ENCODE measurements at regions not wholly inside any gene's neighbourhood (a gene's known extent, or its start where the extent isn't known, plus 50 kb on each side); places are given as distances from the start of the nearest gene placed in this dataset.

GRCh38 chr7:35422715-35423114, 168.8 kb upstream of the TBX20 start:
- DNase-seq (ENCODE audit: low spot score) = no peak
- H3K4me3 ChIP-seq (ENCODE audit: low read depth, low read length, poor library complexity, severe bottlenecking) = no peak overlapping the region
- H3K9me3 ChIP-seq (ENCODE audit: low read depth, low read length, poor library complexity, severe bottlenecking) = no peaks in the 10 kb centered on the region
- no peaks in the 10 kb centered on the region for H3K4me1 ChIP-seq (ENCODE audit: insufficient read depth, low read length, poor library complexity, severe bottlenecking)
- BruUV-seq (replicated peaks) = no TSS peak
- H3K27ac ChIP-seq (ENCODE audit: low read depth, low read length, poor library complexity, severe bottlenecking) = no peak overlapping the region
- no peaks in the 10 kb centered on the region for H3K36me3 ChIP-seq (ENCODE audit: insufficient read depth, low read length, poor library complexity, severe bottlenecking)
- ChIA-PET POLR2A (ENCODE audit: low non-redundant PET) (no interaction called here), CTCF (no interaction called here)
- TF ChIP-seq CTCF (conservative IDR thresholded peaks at IDR 0.05; ENCODE audit: low read depth, low read length) (no peak), EZH2 (IDR thresholded peaks at IDR 0.05; ENCODE audit: borderline replicate concordance, low read depth, low read length, poor library complexity, severe bottlenecking) (no peak)
- H3K27me3 ChIP-seq (replicated peaks; ENCODE audit: insufficient read depth, low read depth, low read length, poor library complexity) = no peaks in the 10 kb centered on the region
- intact Hi-C loops (cut with micrococcal nuclease; ENCODE audit: unreplicated experiment) = loop anchor here (10.0 kb wide), 1 partner anchor 482 kb away; no protein-coding TSS in a partner anchor

DNA sequence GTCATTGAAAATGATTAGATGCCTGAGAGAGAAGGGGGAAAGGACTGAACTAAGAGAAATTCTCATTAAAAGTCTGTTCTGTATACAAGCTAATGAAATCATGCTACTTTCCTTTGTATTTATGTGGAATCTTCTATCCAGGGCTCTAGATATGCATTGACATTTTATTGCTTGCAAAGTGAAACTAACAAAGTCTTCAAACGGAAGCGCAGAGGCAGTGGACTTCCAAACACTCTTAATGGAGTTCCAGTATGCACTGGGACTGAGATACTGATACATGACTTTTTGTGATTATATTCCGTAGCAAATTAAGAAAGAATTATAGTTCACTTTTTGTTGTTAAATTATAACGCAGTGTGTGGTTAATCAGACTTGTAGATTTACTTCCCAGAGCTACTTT, 166.8 kb upstream of the TBX20 start:
- no peak for TF ChIP-seq CTCF (conservative IDR thresholded peaks at IDR 0.05; ENCODE audit: low read depth, low read length)
- TF ChIP-seq EZH2 (IDR thresholded peaks at IDR 0.05; ENCODE audit: borderline replicate concordance, low read depth, low read length, poor library complexity, severe bottlenecking) = no peak
- POLR2A ChIA-PET (ENCODE audit: low non-redundant PET) = no interaction called here
- intact Hi-C loops (cut with micrococcal nuclease; ENCODE audit: unreplicated experiment) = loop anchor here (10.0 kb wide), 1 partner anchor 484 kb away; no protein-coding TSS in a partner anchor
- no peaks in the 10 kb centered on the region for H3K27me3 ChIP-seq (replicated peaks; ENCODE audit: insufficient read depth, low read depth, low read length, poor library complexity)
- no peaks in the 10 kb centered on the region for H3K36me3 ChIP-seq (ENCODE audit: insufficient read depth, low read length, poor library complexity, severe bottlenecking)
- peak overlapping the region; percentile 20 for H3K4me3 ChIP-seq (ENCODE audit: low read depth, low read length, poor library complexity, severe bottlenecking)
- CTCF ChIA-PET = interaction anchor here (1.1 kb wide), 1 partner anchor 100 kb away, joined by 4 read pairs; no protein-coding TSS in a partner anchor
- BruUV-seq (replicated peaks) = no TSS peak
- DNase-seq (ENCODE audit: low spot score) = peak; percentile 10
- H3K27ac ChIP-seq (ENCODE audit: low read depth, low read length, poor library complexity, severe bottlenecking) = no peak overlapping the region
- no peaks in the 10 kb centered on the region for H3K4me1 ChIP-seq (ENCODE audit: insufficient read depth, low read length, poor library complexity, severe bottlenecking)
- H3K9me3 ChIP-seq (ENCODE audit: low read depth, low read length, poor library complexity, severe bottlenecking) = no peaks in the 10 kb centered on the region

- Histone ChIP-seq H3K4me3 (ENCODE audit: low read depth, low read length, poor library complexity, severe bottlenecking) (no peak overlapping the region), H3K4me1 (ENCODE audit: insufficient read depth, low read length, poor library complexity, severe bottlenecking) (no peaks in the 10 kb centered on the region), H3K9me3 (ENCODE audit: low read depth, low read length, poor library complexity, severe bottlenecking) (no peaks in the 10 kb centered on the region), H3K27ac (ENCODE audit: low read depth, low read length, poor library complexity, severe bottlenecking) (no peak overlapping the region), H3K27me3 (replicated peaks; ENCODE audit: insufficient read depth, low read depth, low read length, poor library complexity) (no peaks in the 10 kb centered on the region), H3K36me3 (ENCODE audit: insufficient read depth, low read length, poor library complexity, severe bottlenecking) (no peaks in the 10 kb centered on the region)
- no TSS peak for BruUV-seq (replicated peaks)
- intact Hi-C loops (cut with micrococcal nuclease; ENCODE audit: unreplicated experiment) = no loop called here
- no peak for DNase-seq (ENCODE audit: low spot score)
- no peak for TF ChIP-seq EZH2 (IDR thresholded peaks at IDR 0.05; ENCODE audit: borderline replicate concordance, low read depth, low read length, poor library complexity, severe bottlenecking)
- no peak for TF ChIP-seq CTCF (conservative IDR thresholded peaks at IDR 0.05; ENCODE audit: low read depth, low read length)
- ChIA-PET CTCF (no interaction called here), POLR2A (ENCODE audit: low non-redundant PET) (no interaction called here)
Measured at GRCh38 chr7:35419391-35419755, 165.5 kb upstream of the TBX20 start.
